Brain microvascular endothelial cell (primary cell): ENCODE measurements at regions not wholly inside any gene's neighbourhood (a gene's known extent, or its start where the extent isn't known, plus 50 kb on each side); places are given as distances from the start of the nearest gene placed in this dataset.
"Not testable (repeated sequence)": the region's sequence is repeated elsewhere in the genome, so short reads cannot be mapped to it uniquely, and the experiment has no call there.

ENCODE experiments used
- DNase-seq: peaks from one replicate; pipeline ENCODE4 v3.0.0-alpha.2; 2020
- H3K27ac ChIP-seq: fragments of 250-450 bp; sonication (Bioruptor Pico); 2 replicates; pipeline ENCODE4 v1.5.1; 2020; ENCODE audit warnings: mild to moderate bottlenecking, moderate library complexity
- H3K27me3 ChIP-seq: fragments of 250-450 bp; sonication (Bioruptor Pico); replicated peaks from 2 replicates; pipeline ENCODE4 v1.5.1; 2020; ENCODE audit warnings: mild to moderate bottlenecking
- H3K36me3 ChIP-seq: fragments of 250-450 bp; sonication (Bioruptor Pico); replicated peaks from 2 replicates; pipeline ENCODE4 v1.5.1; 2020; ENCODE audit warnings: mild to moderate bottlenecking
- H3K4me3 ChIP-seq: 2 replicates; pipeline ENCODE4 v1.5.1; 2011; ENCODE audit warnings: low read depth, mild to moderate bottlenecking, control low read depth, low read length, moderate library complexity
- in situ Hi-C: cut with HindIII; loops from 2 replicates; pipeline ENCODE4 v1.10.0; 2017; ENCODE audit warnings: low sequenced_read_pairs, low pct_ligation_motif_present
- TF ChIP-seq, protein P1 (sequence below): IDR thresholded peaks from 2 replicates; pipeline ENCODE4 v1.5.1; 2011; ENCODE audit warnings: low read depth, mild to moderate bottlenecking, moderate library complexity, low read length, control low read depth, inconsistent platforms; ENCODE audit errors: missing control alignments

DNA sequence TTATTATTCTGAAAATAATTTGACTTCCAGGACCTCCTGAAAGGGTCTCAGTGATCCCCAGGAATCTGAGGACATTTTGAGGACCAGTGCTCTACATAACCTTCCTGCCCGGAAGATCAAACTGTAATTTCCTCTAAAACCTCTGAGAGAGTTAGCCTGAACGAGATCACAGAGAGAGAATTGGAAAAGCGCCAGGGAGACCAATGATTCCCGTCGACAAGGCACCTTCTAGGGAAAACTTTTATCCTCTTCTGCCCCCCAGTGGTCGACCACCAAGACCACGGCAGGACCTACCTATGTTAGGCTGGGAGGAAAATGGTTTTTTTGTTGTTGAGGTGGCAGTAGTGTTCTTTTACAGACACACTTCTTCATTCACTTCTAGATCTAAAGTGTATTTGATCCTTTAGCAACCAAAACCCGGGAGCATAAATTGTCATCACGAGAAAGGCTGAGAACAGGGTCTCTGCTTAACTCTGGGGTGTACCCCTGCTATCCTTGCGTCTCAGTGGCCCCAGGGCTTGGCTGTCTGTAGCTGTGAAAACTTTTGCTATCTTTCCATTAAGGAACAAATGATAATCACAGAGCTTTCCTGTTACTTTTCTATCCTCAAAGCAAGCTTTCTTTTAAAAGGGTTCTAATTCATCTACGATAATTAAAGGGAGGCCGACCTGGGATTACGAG lies 62.9 kb upstream of the NID2 start:
- Histone ChIP-seq H3K27me3 (no peaks in the 10 kb centered on the region), H3K27ac (peak overlapping the region; percentile 42), H3K36me3 (no peaks in the 10 kb centered on the region), H3K4me3 (no peak overlapping the region)
- in situ Hi-C loops = no loop called here
- DNase-seq = peak; percentile 93
- TF ChIP-seq, protein P1, sequence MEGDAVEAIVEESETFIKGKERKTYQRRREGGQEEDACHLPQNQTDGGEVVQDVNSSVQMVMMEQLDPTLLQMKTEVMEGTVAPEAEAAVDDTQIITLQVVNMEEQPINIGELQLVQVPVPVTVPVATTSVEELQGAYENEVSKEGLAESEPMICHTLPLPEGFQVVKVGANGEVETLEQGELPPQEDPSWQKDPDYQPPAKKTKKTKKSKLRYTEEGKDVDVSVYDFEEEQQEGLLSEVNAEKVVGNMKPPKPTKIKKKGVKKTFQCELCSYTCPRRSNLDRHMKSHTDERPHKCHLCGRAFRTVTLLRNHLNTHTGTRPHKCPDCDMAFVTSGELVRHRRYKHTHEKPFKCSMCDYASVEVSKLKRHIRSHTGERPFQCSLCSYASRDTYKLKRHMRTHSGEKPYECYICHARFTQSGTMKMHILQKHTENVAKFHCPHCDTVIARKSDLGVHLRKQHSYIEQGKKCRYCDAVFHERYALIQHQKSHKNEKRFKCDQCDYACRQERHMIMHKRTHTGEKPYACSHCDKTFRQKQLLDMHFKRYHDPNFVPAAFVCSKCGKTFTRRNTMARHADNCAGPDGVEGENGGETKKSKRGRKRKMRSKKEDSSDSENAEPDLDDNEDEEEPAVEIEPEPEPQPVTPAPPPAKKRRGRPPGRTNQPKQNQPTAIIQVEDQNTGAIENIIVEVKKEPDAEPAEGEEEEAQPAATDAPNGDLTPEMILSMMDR = peak; percentile 84

DNA sequence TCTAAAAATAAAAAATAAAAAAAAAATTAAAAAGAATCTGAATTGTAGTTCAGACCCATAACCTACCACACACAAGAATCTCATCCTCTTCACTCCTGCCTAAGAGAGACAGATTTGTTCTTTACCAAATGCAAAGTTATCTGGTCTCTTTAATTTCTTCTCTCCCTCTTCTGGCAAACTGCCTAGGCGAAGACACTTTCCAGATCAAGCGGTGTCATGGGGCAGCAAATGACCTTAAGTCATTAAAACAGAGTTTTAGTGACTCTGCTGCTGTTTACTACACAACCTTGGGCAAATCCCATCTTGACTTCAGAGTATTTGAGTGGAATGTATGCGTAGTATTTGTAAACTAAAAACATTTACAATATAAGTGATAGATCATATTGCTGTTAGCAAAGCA lies 60.9 kb upstream of the NID2 start:
- H3K36me3 ChIP-seq = no peaks in the 10 kb centered on the region
- no peak overlapping the region for H3K4me3 ChIP-seq
- TF ChIP-seq, protein P1 = no peak
- no peak for DNase-seq
- no peaks in the 10 kb centered on the region for H3K27me3 ChIP-seq
- H3K27ac ChIP-seq = no peak overlapping the region
- in situ Hi-C loops = no loop called here

DNA sequence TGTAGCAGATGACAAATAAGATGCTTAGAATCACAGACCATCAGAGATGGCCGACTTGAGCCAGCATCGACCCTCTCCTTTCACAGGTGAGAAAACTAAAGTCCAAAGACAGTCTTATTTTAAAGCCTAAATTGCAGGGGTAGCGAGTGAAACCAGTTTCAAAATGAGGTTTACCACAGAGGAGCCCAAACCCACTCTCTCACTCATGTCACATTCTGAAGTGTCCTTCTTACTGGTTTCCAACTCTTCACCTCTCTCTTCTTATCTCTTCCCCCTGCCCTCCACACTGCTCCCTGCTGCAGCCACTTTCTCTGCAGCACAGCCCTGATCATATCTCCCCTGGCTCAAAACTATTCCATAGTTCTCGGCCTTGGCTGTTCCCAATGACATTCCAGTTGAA lies 57.0 kb upstream of the NID2 start:
- DNase-seq = no peak
- Histone ChIP-seq H3K27ac (peak overlapping the region; percentile 64), H3K36me3 (no peaks in the 10 kb centered on the region), H3K27me3 (no peaks in the 10 kb centered on the region), H3K4me3 (no peak overlapping the region)
- in situ Hi-C loops = no loop called here
- TF ChIP-seq, protein P1 = no peak

GRCh38 chr14:52124791-52125684 lies 56.2 kb upstream of the NID2 start:
- no peak overlapping the region for H3K4me3 ChIP-seq
- TF ChIP-seq, protein P1 = no peak
- H3K36me3 ChIP-seq = no peaks in the 10 kb centered on the region
- in situ Hi-C loops = no loop called here
- H3K27me3 ChIP-seq = no peaks in the 10 kb centered on the region
- DNase-seq = peak; percentile 68
- H3K27ac ChIP-seq = peak overlapping the region; percentile 64

GRCh38 chr14:52122163-52122562 lies 53.3 kb upstream of the NID2 start:
- H3K27me3 ChIP-seq, in situ Hi-C loops, DNase-seq, H3K4me3 ChIP-seq, H3K27ac ChIP-seq, H3K36me3 ChIP-seq: not testable (repeated sequence)

DNA sequence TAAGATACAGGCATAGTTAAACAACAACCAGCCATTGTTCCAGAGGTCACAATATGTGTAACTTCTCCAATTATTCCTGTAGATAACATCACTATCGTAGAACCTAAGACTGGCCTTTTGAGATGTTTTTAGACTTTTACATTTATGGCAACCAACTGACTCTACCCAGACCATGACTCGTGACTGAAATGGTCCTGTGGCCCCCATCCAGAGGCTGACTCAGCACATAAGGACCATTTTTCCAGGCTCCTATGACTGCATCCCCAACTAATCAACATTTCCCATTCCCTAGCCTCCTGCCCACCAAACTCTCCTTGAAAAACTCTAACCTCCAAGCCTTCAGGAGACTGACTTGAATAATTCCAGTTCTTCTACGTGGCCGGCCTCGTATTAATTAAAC lies 52.6 kb upstream of the NID2 start:
- DNase-seq = no peak
- Histone ChIP-seq H3K4me3 (no peak overlapping the region), H3K27ac (no peak overlapping the region), H3K27me3 (no peaks in the 10 kb centered on the region), H3K36me3 (no peaks in the 10 kb centered on the region)
- in situ Hi-C loops = no loop called here
- TF ChIP-seq, protein P1 = no peak
